ENCODE measurements at regions not wholly inside any gene's neighbourhood (a gene's known extent, or its start where the extent isn't known, plus 50 kb on each side); places are given as distances from the start of the nearest gene placed in this dataset.
A peak's percentile ranks its signal among the peaks of the same experiment; 100 is the strongest.

DNA sequence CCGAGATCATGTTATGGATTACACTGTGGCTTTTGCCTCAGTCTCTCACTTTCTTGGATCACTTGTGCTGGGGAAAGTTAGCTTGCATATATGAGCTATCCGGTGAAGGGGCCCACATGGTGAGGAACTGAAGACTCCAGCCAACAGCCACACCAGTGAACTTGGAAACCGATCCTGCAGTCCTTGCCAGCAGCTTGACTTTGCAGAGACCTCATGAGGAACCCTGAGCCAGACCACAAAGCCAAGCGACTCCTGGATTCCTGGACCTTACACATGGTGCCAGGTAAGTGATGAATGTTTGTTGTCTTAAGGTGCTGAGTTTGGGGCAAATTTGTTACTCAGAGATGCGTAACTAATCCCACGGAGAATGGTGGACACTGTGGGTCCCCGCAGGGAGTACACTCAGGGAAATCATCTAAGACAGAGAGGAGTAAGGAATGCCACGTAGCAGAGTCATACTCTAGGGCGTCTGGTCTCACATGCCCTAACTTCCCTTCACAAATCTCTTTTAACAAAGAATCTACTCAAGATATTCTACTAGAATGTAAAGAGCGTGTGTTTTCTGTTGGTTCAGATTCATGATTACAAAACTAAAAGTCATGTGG lies 76.5 kb upstream of the PJA2 start:
- TF ChIP-seq, protein P1, sequence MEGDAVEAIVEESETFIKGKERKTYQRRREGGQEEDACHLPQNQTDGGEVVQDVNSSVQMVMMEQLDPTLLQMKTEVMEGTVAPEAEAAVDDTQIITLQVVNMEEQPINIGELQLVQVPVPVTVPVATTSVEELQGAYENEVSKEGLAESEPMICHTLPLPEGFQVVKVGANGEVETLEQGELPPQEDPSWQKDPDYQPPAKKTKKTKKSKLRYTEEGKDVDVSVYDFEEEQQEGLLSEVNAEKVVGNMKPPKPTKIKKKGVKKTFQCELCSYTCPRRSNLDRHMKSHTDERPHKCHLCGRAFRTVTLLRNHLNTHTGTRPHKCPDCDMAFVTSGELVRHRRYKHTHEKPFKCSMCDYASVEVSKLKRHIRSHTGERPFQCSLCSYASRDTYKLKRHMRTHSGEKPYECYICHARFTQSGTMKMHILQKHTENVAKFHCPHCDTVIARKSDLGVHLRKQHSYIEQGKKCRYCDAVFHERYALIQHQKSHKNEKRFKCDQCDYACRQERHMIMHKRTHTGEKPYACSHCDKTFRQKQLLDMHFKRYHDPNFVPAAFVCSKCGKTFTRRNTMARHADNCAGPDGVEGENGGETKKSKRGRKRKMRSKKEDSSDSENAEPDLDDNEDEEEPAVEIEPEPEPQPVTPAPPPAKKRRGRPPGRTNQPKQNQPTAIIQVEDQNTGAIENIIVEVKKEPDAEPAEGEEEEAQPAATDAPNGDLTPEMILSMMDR (IDR thresholded peaks at IDR 0.05) = no peak

DNA sequence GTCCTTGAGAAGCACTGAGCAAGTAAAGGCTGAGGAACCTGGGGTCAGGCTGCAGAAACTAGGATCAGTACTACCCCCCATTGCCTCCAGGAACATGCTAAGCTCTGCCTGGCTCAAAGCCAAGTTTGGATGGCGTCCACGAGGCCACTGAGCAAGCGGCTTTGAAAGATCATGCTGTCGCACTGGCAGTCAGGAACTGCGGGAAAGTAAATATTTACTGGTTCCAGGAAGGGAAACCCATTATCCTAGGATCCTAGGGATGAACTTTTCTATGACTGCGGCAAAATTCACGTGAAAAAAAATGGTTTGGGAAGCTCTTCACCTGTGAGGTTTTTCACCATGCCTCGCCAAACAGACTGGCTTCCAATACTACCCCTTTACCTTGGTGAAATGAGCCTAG lies 75.3 kb upstream of the PJA2 start:
- TF ChIP-seq, protein P1 (IDR thresholded peaks at IDR 0.05) = no peak

DNA sequence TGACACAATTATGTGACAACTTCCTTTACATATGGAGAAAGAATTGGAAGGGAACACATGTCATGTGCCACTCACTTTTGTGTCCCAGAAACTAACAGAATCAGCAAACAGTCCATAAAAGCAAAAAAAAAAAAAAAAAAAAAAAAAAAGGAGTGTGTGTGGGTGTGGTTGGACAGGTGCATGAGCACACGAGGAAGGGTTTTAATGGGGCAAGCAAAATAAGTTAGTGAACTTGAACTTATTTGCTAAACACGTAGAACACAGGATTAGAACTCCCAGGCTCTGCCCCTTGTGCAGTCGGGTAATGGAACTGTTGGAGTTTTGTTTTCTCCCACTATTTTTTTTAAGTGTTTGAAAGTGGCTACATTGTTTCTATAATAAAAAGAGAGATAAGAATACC lies 74.8 kb upstream of the PJA2 start:
- TF ChIP-seq, protein P1 (IDR thresholded peaks at IDR 0.05) = no peak

DNA sequence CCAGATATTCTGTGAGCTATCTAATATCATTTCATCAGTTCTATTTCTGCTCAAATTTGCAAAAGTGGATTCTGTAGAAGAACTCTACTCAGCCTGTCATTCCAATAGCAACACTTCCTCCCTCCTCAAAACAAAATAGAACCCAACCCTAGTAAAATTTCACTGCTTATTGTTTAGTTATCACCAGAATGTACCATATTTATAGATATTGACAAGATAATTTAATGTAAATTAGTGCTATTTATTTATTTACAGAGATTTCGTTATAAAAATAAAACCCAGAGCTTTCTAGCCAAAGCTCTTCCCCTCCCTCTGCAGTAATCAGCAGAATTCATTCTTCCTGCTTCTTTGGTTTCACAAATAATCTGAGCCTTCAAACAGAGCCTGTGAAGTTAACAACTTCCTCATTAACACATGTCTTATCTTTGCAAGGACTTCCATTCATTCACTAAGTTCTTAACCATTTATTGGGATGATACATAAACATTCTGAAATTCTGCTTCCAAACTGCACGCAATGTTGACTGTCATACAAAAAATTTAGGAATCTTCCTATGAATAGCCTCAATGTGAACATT lies 73.7 kb upstream of the PJA2 start:
- TF ChIP-seq, protein P1 (IDR thresholded peaks at IDR 0.05) = no peak

DNA sequence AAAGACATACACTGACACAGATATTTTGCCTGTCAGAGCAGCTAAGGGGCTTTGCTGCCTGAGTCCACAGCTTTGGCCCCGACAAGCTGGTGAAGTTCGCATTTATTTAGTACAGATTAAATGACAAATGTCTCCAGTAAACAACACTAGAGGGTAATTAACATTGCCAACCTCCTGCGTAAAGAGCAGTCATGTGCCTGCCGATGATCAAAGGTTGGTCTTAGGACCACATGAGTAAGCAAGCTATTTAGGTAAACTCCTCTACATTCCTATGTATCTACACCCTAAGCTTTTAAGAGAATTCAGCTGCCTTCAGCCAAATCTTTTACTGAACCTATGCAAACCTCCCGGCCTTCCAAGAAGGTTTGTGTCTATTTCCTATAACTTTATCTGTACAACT lies 73.0 kb upstream of the PJA2 start:
- TF ChIP-seq, protein P1 (IDR thresholded peaks at IDR 0.05) = no peak

DNA sequence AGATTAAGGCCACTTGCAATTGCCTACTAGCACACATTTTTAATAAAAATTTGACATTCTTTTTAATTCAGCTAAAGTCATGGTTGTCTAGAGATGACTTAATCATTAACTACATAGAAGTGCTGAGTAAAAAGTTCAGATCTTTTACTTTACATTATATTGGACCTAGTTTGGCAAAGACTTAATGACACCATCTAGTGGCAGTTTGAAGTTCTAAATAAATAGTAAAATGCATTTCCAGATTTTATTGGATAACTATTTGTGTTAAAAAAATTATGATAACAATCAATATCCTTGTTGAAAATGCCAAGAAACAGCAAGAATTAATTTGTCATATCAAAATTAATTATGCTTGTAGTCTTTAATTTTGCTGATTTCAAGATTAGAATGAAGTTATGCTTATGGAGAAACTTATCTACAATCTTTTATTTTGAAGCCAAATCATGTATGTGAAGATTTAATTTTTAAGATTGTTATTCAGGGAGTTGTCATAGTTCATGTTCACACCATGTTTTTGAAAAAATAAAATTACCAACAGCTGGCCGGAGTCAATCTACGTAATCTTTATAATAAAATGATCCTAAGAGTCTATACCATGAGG lies 69.6 kb upstream of the PJA2 start:
- TF ChIP-seq, protein P1 (IDR thresholded peaks at IDR 0.05) = peak; percentile 66

DNA sequence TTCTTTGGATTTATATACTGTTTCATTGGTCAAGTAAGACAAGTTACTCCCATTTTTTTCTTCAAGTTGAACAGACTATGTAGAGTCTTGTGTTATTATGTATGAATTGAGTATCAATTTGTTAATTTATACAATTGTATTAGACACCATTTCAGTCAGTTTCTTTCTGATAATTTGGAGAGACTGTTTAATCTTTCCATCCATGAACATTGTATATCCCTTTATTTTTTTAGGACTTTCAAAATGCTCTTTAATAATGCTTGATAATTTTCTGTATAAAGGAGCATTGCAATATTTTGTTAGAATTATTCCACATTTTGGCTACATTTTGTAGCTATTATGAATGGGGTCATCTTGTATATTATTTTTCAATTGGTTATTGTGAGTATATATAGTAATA lies 69.1 kb upstream of the PJA2 start:
- TF ChIP-seq, protein P1 (IDR thresholded peaks at IDR 0.05) = no peak

Measured in LNCAP (cell line).